Psoas muscle (tissue), 7 donors: ENCODE measurements at regions not wholly inside any gene's neighbourhood (a gene's known extent, or its start where the extent isn't known, plus 50 kb on each side); places are given as distances from the start of the nearest gene placed in this dataset.

Source experiments
- ATAC-seq, 4 donors: fragments of 200-7000 bp; cut with Tn5 transposase; one replicate each; pipeline ENCODE4 v1.9.1; 2020; ENCODE audit warnings: moderate library complexity in 3 of 4, mild to moderate bottlenecking in 2 of 4
- DNase-seq, 2 donors: peaks; one replicate each; pipeline ENCODE4 v3.0.0-alpha.2; 2020
- H3K27ac ChIP-seq: fragments of 200-600 bp; one replicate; pipeline ENCODE4 v1.8.0; 2022
- H3K27me3 ChIP-seq, 3 donors: fragments of 200-600 bp in 1 of 3; one replicate each; pipeline versions ENCODE4 v1.6.1 to v1.8.0; 2013 to 2022; ENCODE audit warnings: low read length in 2 of 3, mild to moderate bottlenecking in 2 of 3, moderate library complexity in 1 of 3; ENCODE audit not compliant: insufficient read depth in 3 of 3
- H3K36me3 ChIP-seq, 2 donors: fragments of 200-600 bp in 1 of 2; one replicate each; pipeline versions ENCODE4 v1.6.1 to v1.8.0; 2013 to 2022; ENCODE audit warnings: low read depth in 1 of 2, mild to moderate bottlenecking in 1 of 2, moderate library complexity in 1 of 2; ENCODE audit not compliant: insufficient read depth in 1 of 2
- H3K4me1 ChIP-seq: fragments of 200-600 bp; one replicate; pipeline ENCODE4 v1.8.0; 2022
- H3K4me3 ChIP-seq: fragments of 200-600 bp; one replicate; pipeline ENCODE4 v1.8.0; 2022; ENCODE audit warnings: mild to moderate bottlenecking
- H3K9me3 ChIP-seq: fragments of 200-600 bp; one replicate; pipeline ENCODE4 v1.8.0; 2022
- WGBS, 3 donors: extraction: QIAGEN DNeasy Blood & Tissue Kit; methylation state at CpG; one replicate each; pipeline versions ENCODE4 v1.1.6 to v1.1.7; 2013; 5-methylcytosine and 5-hydroxymethylcytosine counted together
- intact Hi-C, 2 donors: fragments of 100-400 bp; cut with DNase I; formaldehyde crosslinking; loops; one replicate each; pipeline versions ENCODE4 v1.11.0 to v1.14.2; 2022
- TF ChIP-seq, protein P1 (sequence below): fragments of 200-600 bp; IDR thresholded peaks from one replicate; pipeline ENCODE4 v1.8.0; 2022; ENCODE audit warnings: antibody characterized with exemption
- donor health status: healthy with polysubstance abuse.
- donor health status: DM: no; HTN: no; CAD: no; lungs with moderate emphysema.
- donor health status: Bipolar disorder and iron deficiency.
- donor health status: healthy.
- donor health status: DM: yes; HTN: yes; CAD: no.
- donor health status: DM: no; HTN: no; CAD: no.
- donor health status: DM: yes; HTN: yes; CAD: no.

DNA sequence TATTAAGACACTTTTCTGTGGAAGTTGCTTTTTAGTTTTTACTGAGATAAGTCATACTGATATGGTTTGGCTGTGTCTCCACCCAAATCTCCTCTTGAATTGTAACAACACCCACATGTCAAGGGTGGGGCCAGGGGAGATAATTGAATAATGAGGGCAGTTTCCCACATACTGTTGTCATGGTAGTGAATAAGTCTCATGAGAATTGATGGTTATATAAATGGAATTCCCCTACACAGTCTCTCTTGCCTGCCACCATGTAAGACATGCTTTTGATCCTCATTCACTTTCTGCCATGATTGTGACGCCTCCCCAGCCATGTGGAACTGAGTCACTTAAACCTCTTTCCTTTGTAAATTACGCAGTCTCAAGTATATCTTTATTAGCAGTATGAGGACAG is 1340.4 kb downstream of the SLITRK5 start:
- H3K27me3 ChIP-seq, result no peaks in the 10 kb centered on the region
- no peak for ATAC-seq
- no peaks in the 10 kb centered on the region for H3K36me3 ChIP-seq
- H3K27ac ChIP-seq, result no peak overlapping the region
- TF ChIP-seq, protein P1, sequence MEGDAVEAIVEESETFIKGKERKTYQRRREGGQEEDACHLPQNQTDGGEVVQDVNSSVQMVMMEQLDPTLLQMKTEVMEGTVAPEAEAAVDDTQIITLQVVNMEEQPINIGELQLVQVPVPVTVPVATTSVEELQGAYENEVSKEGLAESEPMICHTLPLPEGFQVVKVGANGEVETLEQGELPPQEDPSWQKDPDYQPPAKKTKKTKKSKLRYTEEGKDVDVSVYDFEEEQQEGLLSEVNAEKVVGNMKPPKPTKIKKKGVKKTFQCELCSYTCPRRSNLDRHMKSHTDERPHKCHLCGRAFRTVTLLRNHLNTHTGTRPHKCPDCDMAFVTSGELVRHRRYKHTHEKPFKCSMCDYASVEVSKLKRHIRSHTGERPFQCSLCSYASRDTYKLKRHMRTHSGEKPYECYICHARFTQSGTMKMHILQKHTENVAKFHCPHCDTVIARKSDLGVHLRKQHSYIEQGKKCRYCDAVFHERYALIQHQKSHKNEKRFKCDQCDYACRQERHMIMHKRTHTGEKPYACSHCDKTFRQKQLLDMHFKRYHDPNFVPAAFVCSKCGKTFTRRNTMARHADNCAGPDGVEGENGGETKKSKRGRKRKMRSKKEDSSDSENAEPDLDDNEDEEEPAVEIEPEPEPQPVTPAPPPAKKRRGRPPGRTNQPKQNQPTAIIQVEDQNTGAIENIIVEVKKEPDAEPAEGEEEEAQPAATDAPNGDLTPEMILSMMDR, result no peak
- 41 to 85% (median 42%) methylated on average over 2 of the region's 2 CpGs for WGBS, 3 donors
- H3K9me3 ChIP-seq, result no peaks in the 10 kb centered on the region
- intact Hi-C loops, result no loop called here
- no peaks in the 10 kb centered on the region for H3K4me1 ChIP-seq
- no peak for DNase-seq
- no peak overlapping the region for H3K4me3 ChIP-seq

DNA sequence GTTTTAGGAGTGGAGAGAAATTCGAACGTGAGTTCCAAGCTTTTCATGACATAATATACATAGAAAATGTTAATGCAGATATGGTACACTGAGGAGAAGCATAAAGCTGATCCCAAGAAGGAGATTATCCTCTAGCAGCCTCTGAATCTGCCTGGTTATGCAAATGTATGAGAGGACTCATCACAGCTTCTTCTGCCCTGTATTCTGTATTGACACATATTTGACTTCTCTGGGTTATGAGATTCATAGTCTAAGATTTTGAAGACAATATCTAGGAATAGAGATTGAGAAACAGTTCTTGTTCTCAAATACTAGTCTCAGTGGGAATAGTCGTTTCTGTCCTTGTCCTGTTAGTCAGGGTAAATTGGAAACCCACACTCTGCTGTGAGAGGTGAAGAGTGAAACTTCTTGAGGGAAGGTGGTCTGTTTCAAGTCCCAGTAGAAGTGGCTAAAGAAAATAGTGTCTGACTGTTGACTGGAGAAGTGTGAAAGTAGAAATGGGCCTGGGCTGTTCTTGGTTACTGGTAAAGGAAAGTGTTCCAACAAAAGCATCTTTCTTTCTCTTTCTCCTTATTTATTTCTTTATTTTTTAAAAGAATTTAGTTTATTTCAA is 1356.6 kb downstream of the SLITRK5 start:
- Histone ChIP-seq H3K9me3 (peaks cover 2% of the 10 kb centered on the region), H3K27me3 (no peaks in the 10 kb centered on the region), H3K27ac (no peak overlapping the region), H3K4me1 (no peaks in the 10 kb centered on the region), H3K36me3 (no peaks in the 10 kb centered on the region), H3K4me3 (no peak overlapping the region)
- no peak for DNase-seq
- no peak for ATAC-seq
- WGBS, 3 donors, result 73 to 79% (median 76%) methylated on average over 3 of the region's 3 CpGs
- TF ChIP-seq, protein P1, result no peak
- intact Hi-C loops, result no loop called here

DNA sequence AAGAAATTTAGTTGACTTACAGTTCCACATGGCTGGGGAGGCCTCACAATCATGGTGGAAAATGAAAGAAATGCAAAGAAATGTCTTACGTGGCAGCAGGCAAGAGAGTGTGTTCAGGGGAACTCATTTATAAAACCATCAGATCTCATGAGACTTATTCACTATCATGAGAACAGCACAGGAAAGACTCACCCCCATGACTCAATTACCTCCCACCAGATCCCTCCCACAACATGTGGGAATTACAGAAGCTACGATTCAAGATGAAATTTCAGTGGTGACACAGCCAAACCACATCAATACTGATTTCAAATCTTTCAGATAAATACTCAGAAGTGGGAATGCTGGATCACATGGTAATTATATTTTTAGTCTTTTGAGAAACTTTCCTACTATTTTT is 1357.9 kb downstream of the SLITRK5 start:
- Histone ChIP-seq H3K36me3 (no peaks in the 10 kb centered on the region), H3K4me1 (no peaks in the 10 kb centered on the region), H3K27ac (no peak overlapping the region), H3K27me3 (no peaks in the 10 kb centered on the region), H3K4me3 (no peak overlapping the region), H3K9me3 (peaks cover 2% of the 10 kb centered on the region)
- intact Hi-C loops, result no loop called here
- DNase-seq (no peak), ATAC-seq (no peak)
- WGBS, 3 donors, result 67 to 87% (median 75%) methylated on average over 2 of the region's 2 CpGs
- TF ChIP-seq, protein P1, result no peak

DNA sequence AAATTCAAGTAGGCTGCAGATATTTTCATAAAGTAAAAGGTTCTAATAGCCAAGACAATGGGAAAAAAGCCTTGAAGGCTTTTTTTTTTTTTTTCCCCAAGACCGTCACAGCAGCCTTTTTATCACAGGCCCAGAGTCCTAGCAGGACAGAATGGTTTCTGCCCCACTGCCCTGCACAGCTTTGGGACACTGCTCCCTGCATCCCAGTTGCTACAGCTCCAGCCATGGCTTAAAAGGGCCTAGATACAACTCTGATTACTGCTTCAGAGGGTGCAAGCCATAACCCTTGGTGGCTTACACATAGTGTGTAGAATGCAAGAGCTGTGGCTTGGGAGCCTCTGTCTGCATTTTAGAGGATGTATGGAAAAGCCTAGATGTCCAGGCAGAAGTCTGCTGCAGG is 1362.8 kb downstream of the SLITRK5 start:
- WGBS, 3 donors, result 81 to 90% (median 86%) methylated on average over 1 of the region's 1 CpG
- Histone ChIP-seq H3K4me1 (no peaks in the 10 kb centered on the region), H3K36me3 (no peaks in the 10 kb centered on the region), H3K27ac (no peak overlapping the region), H3K27me3 (no peaks in the 10 kb centered on the region), H3K4me3 (no peak overlapping the region), H3K9me3 (no peaks in the 10 kb centered on the region)
- TF ChIP-seq, protein P1, result no peak
- no peak for DNase-seq
- no peak for ATAC-seq
- intact Hi-C loops, result no loop called here

DNA sequence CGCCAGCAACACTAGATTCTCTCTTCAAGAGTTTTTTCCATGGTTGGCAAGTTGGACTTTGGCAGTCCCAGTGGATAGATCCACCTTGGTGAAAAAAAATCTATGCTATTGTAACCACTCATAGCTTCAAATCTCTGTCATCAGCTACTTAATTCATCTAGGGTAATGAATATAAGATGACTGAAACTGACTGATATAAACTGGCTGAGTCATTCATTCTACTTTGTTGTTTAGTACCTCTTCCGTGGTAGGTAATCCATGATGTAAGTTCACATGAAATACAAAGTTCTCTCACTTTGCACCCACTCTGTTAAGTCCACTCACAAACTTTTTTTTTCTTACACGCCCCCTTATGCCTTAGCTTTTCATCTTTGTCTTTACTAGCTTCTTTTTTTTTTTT is 1381.5 kb downstream of the SLITRK5 start:
- 80 to 84% (median 82%) methylated on average over 3 of the region's 3 CpGs for WGBS, 3 donors
- H3K27me3 ChIP-seq, result no peaks in the 10 kb centered on the region
- intact Hi-C loops, result no loop called here
- H3K27ac ChIP-seq, result no peak overlapping the region
- TF ChIP-seq, protein P1, result no peak
- no peaks in the 10 kb centered on the region for H3K36me3 ChIP-seq
- H3K4me3 ChIP-seq, result no peak overlapping the region
- ATAC-seq (no peak), DNase-seq (no peak)
- no peaks in the 10 kb centered on the region for H3K4me1 ChIP-seq
- H3K9me3 ChIP-seq, result no peaks in the 10 kb centered on the region
